ENCODE measurements at regions not wholly inside any gene's neighbourhood (a gene's known extent, or its start where the extent isn't known, plus 50 kb on each side); places are given as distances from the start of the nearest gene placed in this dataset.

- intact Hi-C loops (cut with DNase I) = no loop called here
- Histone ChIP-seq H3K4me1 (replicated peaks in 1 of 2) (no peaks in the 10 kb centered on the region), H3K4me3 (no peak overlapping the region), H3K36me3 (replicated peaks in 1 of 2) (no peaks in the 10 kb centered on the region), H3K27ac (no peak overlapping the region), H3K9me3 (replicated peaks in 1 of 3) (no peaks in the 10 kb centered on the region), H3K27me3 (no peaks in the 10 kb centered on the region)
- TF ChIP-seq POLR2A (IDR thresholded peaks at IDR 0.05) (no peak), CTCF (IDR thresholded peaks at IDR 0.05) (no peak)
- WGBS, 4 donors = 66 to 90% (median 77%) methylated on average over 3 of the region's 3 CpGs
- no peak for DNase-seq
These were observed 735.3 kb downstream of the PCDH18 start for GRCh38 chr4:136796953-136797352.

GRCh38 chr4:136793848-136794247, 738.4 kb downstream of the PCDH18 start:
- no peaks in the 10 kb centered on the region for H3K9me3 ChIP-seq (replicated peaks in 1 of 3)
- no peak for TF ChIP-seq POLR2A (IDR thresholded peaks at IDR 0.05)
- no peak for TF ChIP-seq CTCF (IDR thresholded peaks at IDR 0.05)
- no peak for DNase-seq
- no peak overlapping the region for H3K27ac ChIP-seq
- no peaks in the 10 kb centered on the region for H3K4me1 ChIP-seq (replicated peaks in 1 of 2)
- H3K4me3 ChIP-seq = no peak overlapping the region
- 69 to 73% (median 71%) methylated on average over 4 of the region's 4 CpGs for WGBS, 4 donors
- H3K36me3 ChIP-seq (replicated peaks in 1 of 2) = no peaks in the 10 kb centered on the region
- no peaks in the 10 kb centered on the region for H3K27me3 ChIP-seq
- intact Hi-C loops (cut with DNase I) = no loop called here

GRCh38 chr4:136784326-136784725, 748.0 kb downstream of the PCDH18 start:
- Histone ChIP-seq H3K27me3 (no peaks in the 10 kb centered on the region), H3K27ac (no peak overlapping the region), H3K9me3 (replicated peaks in 1 of 3) (no peaks in the 10 kb centered on the region), H3K4me3 (no peak overlapping the region), H3K36me3 (replicated peaks in 1 of 2) (no peaks in the 10 kb centered on the region), H3K4me1 (replicated peaks in 1 of 2) (no peaks in the 10 kb centered on the region)
- intact Hi-C loops (cut with DNase I) = no loop called here
- TF ChIP-seq CTCF (IDR thresholded peaks at IDR 0.05) = no peak
- TF ChIP-seq POLR2A (IDR thresholded peaks at IDR 0.05) = no peak
- DNase-seq = no peak
- WGBS, 4 donors = 68 to 79% (median 72%) methylated on average over 1 of the region's 1 CpG

GRCh38 chr4:136769717-136770116, 762.6 kb downstream of the PCDH18 start:
- WGBS, 4 donors = 85 to 94% (median 87%) methylated on average over 6 of the region's 6 CpGs
- H3K4me1 ChIP-seq (replicated peaks in 1 of 2) = no peaks in the 10 kb centered on the region
- H3K27me3 ChIP-seq = no peaks in the 10 kb centered on the region
- H3K4me3 ChIP-seq = no peak overlapping the region
- intact Hi-C loops (cut with DNase I) = no loop called here
- DNase-seq = no peak
- TF ChIP-seq POLR2A (IDR thresholded peaks at IDR 0.05) (no peak), CTCF (IDR thresholded peaks at IDR 0.05) (no peak)
- H3K27ac ChIP-seq = no peak overlapping the region
- H3K36me3 ChIP-seq (replicated peaks in 1 of 2) = no peaks in the 10 kb centered on the region
- H3K9me3 ChIP-seq (replicated peaks in 1 of 3) = no peaks in the 10 kb centered on the region
